ENCODE measurements at regions not wholly inside any gene's neighbourhood (a gene's known extent, or its start where the extent isn't known, plus 50 kb on each side); places are given as distances from the start of the nearest gene placed in this dataset.

GRCh38 chr16:26856271-26856670 is 210.5 kb upstream of the C16orf82 start:
- TF ChIP-seq CTCF (optimal IDR thresholded peaks at IDR 0.05 in 1 of 3, IDR thresholded peaks at IDR 0.05 in 1 of 3, conservative IDR thresholded peaks at IDR 0.05 in 1 of 3; ENCODE audit: extremely low read depth in 1 of 3, insufficient read depth in 2 of 3, low read length in 3 of 3) (no peak), EZH2 (IDR thresholded peaks at IDR 0.05; ENCODE audit: low read length) (no peak)
